WTC11 (cell line): ENCODE measurements at regions not wholly inside any gene's neighbourhood (a gene's known extent, or its start where the extent isn't known, plus 50 kb on each side); places are given as distances from the start of the nearest gene placed in this dataset.

Source experiments
- E2F1 ChIP-seq: sonication (generic); formaldehyde crosslinking; IDR thresholded peaks from 2 replicates; pipeline ENCODE4 v1.8.0; 2022; ENCODE audit warnings: mild to moderate bottlenecking, missing genetic modification reagents
- IRF2 ChIP-seq: sonication (generic); formaldehyde crosslinking; IDR thresholded peaks from 2 replicates; pipeline ENCODE4 v1.8.0; 2022; ENCODE audit warnings: low read depth, missing genetic modification reagents, borderline replicate concordance
- ZNF423 ChIP-seq: fragments of 250-450 bp; sonication (Bioruptor Pico); IDR thresholded peaks from 2 replicates; pipeline ENCODE4 v2.1.2; 2022; ENCODE audit warnings: mild to moderate bottlenecking, moderate library complexity
- TF ChIP-seq, protein P1 (sequence below): fragments of 200-600 bp; IDR thresholded peaks from 2 replicates; pipeline ENCODE4 v1.8.0; 2022; ENCODE audit warnings: antibody characterized with exemption
- TF ChIP-seq, protein P2 (sequence below): fragments of 250-450 bp; sonication (Bioruptor Pico); IDR thresholded peaks from 2 replicates; pipeline ENCODE4 v2.1.2; 2022; ENCODE audit warnings: mild to moderate bottlenecking, moderate library complexity

DNA sequence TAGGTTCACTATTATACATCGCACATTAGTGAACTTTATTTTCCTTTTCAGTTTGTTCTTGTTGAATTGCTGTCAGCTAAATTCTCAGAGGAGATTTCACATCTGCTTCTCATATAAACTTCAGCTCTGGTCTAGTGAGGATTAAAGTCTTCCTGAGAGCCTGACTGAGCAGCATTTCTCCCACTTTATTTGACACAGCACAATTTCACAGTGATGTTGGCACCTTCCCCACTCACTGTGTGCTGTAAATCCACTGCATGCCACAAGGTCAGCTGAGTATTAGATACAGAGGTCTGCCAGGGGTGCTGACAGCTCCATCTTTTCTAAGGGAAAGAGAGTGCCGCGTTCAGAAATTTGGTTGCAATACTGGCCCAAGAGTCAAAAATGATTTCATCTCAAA, 567.4 kb downstream of the PRR16 start:
- TF ChIP-seq ZNF423 (CRISPR knock-in tag) (no peak), E2F1 (no peak), IRF2 (CRISPR knock-in tag) (no peak)
- TF ChIP-seq, protein P1, sequence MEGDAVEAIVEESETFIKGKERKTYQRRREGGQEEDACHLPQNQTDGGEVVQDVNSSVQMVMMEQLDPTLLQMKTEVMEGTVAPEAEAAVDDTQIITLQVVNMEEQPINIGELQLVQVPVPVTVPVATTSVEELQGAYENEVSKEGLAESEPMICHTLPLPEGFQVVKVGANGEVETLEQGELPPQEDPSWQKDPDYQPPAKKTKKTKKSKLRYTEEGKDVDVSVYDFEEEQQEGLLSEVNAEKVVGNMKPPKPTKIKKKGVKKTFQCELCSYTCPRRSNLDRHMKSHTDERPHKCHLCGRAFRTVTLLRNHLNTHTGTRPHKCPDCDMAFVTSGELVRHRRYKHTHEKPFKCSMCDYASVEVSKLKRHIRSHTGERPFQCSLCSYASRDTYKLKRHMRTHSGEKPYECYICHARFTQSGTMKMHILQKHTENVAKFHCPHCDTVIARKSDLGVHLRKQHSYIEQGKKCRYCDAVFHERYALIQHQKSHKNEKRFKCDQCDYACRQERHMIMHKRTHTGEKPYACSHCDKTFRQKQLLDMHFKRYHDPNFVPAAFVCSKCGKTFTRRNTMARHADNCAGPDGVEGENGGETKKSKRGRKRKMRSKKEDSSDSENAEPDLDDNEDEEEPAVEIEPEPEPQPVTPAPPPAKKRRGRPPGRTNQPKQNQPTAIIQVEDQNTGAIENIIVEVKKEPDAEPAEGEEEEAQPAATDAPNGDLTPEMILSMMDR, result no peak
- TF ChIP-seq, protein P2, sequence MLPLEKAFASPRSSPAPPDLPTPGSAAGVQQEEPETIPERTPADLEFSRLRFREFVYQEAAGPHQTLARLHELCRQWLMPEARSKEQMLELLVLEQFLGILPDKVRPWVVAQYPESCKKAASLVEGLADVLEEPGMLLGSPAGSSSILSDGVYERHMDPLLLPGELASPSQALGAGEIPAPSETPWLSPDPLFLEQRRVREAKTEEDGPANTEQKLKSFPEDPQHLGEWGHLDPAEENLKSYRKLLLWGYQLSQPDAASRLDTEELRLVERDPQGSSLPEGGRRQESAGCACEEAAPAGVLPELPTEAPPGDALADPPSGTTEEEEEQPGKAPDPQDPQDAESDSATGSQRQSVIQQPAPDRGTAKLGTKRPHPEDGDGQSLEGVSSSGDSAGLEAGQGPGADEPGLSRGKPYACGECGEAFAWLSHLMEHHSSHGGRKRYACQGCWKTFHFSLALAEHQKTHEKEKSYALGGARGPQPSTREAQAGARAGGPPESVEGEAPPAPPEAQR (CRISPR knock-in tag), result no peak
